GM19023 (cell line): ENCODE measurements at regions not wholly inside any gene's neighbourhood (a gene's known extent, or its start where the extent isn't known, plus 50 kb on each side); places are given as distances from the start of the nearest gene placed in this dataset.
"Not testable (repeated sequence)": the region's sequence is repeated elsewhere in the genome, so short reads cannot be mapped to it uniquely, and the experiment has no call there.

ENCODE experiments used
- ATAC-seq: cut with Tn5 transposase; IDR thresholded peaks from one replicate; pipeline ENCODE4 v1.9.1; 2021; ENCODE audit warnings: mild to moderate bottlenecking, moderate library complexity; ENCODE audit not compliant: unreplicated experiment

- ATAC-seq: no peak
Observed at GRCh38 chr5:92380069-92380770, 997.1 kb upstream of the ARRDC3 start.

DNA sequence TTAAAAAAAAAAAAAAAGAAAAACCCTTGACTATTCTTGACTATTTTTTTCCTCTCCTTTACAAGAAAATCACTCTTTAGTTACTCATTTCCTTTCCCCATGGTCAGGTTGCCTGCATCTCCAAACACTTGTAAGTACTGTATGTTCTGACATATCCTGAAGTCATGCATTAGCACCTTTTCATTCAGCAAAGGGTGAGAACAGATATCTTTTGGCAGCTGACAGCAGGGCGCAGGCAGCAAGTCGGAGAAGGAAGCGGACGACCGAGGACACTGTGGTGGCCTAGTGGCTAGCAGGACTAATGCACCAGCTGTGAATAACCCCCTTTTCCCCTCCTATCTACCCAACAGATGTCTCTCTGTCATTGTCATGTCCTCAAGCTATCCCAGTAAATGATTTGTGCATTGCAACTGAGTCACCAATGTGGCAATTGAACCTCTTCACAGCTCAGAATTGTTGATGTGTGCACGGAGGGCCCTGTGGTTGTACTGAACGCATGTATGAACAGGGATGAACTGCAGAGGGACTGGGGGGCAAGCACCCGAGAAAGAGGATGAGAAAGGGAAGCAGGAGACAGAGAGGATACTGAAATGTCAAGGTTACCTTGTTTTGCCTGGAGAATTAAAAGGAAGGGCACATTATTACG is 996.0 kb upstream of the ARRDC3 start:
- no peak for ATAC-seq

GRCh38 chr5:92374859-92375258 is 991.7 kb upstream of the ARRDC3 start:
- ATAC-seq: no peak

DNA sequence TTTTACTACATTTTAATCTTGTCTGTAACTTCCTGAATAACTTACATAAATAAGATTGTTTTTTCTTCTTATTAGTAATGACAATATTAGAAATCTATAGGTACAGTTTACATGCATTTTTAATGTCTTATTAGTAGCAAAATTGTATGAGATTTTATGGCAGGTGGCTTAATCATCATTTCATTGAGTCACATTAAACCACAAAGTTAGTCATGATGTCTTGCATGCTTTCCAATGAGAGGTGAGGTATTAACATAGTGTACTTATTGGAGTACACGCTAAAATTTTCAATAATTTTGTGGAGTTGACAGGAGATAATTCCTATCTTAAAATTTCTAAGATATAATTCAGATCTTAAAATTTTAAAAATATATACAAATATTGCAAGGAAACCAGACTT is 989.6 kb upstream of the ARRDC3 start:
- ATAC-seq: no peak

DNA sequence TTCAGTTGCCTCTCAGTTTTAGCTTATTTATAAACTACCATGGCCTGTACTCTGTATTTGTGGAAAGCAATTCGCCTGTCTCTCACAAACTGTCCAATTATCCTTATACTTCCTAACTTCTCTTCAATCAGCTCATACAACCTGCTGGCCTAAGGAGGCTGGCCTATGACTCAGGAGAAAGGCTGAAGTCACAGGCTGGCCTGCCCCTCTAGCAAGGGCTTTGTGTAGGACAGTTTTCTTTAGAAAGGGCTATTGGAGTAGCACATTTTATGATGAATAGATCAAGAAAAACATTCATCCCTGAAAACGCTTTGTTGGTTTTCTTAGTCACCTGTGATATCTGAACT is 988.7 kb upstream of the ARRDC3 start:
- ATAC-seq: no peak

GRCh38 chr5:92371171-92371888 is 988.2 kb upstream of the ARRDC3 start:
- ATAC-seq: no peak

GRCh38 chr5:92370032-92370431 is 986.9 kb upstream of the ARRDC3 start:
- no peak for ATAC-seq

GRCh38 chr5:92369587-92369986 is 986.5 kb upstream of the ARRDC3 start:
- no peak for ATAC-seq

DNA sequence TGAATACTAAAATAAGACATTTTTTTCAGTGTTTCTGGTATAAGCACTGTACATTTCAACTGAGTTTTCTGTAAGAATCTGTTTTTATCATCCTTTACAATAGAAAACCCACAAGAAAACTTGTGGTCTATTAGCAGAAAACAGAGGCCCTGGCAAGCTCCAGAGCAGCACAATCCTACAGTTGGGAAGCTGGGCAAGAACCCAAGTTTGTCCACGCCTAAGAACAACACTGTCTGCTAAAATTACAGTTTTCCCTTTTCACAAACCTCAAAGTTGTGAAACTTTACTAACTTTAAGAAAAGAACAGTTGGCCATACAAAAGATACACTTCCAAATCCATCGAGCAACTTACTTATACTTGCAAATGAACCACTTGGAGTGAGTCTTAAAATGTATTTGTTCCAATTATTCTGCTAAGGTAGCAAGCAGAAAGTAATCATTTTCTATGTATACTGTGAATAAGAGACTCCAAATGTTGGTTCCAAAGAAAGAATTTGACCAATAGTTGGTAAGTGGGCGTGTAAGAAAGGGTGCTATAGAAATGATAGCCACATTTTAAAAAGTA is 982.0 kb upstream of the ARRDC3 start:
- no peak for ATAC-seq

DNA sequence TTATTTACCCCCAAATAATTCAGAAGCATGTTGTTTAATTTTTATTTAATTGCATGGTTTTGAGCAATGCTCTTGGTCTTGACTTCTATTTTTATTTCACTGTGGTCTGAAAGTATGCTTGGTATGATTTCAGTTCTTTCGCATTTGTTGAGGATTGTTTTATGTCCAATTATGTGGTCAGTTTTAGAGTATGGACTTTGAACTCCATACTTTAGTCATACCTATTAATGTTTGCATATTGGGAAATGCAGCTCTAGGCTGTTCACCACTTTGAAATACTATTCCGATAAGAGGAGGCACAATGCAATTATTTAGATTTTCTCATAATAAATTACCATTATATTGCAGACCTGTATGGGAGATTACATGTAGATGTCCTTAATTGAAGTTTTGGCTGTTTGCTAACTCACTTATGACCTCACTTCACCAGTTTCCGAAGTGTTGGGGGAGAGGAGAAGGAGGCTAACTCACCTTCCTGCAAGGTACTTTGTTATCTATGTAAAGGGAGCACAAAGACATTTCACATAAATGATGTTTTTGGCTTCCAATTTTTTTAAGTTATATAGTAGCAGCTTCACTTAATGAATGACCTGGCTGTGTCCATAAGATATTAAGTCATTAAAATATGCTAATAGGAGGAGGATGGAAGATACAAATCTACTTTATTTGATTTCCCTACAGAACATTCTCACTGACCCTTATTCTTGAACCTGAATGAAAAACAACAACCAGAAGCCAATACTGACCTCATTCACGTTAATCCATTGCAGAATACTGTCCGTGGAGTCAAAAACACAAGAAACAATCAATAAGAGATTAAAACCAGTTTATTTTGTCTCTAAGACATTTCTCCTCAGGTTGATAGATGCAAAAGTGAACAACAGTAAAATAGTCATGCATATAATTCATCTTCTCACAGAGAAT is 970.3 kb upstream of the ARRDC3 start:
- ATAC-seq: no peak

GRCh38 chr5:92337772-92338234 is 954.7 kb upstream of the ARRDC3 start:
- ATAC-seq: no peak

DNA sequence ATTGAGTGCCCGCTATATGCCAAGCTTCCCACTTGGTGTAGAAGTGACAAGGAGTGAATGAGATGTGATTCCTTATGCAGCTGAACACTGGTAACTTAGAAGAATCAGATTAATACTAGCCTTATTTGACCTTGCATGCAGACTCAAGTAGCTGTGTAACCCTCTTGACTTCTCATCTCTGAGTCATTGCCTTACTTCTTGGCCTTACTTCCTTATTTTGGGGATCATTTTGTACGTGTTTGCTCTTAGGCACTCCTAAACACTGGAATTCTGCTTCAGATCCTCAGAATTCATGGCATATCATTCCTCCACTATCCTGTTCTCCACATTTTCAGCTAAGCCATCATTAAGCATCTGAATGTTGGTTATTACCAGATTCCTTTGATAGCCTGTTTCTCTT is 948.9 kb upstream of the ARRDC3 start:
- ATAC-seq: no peak

GRCh38 chr5:92330365-92330764 is 947.2 kb upstream of the ARRDC3 start:
- ATAC-seq: no peak

DNA sequence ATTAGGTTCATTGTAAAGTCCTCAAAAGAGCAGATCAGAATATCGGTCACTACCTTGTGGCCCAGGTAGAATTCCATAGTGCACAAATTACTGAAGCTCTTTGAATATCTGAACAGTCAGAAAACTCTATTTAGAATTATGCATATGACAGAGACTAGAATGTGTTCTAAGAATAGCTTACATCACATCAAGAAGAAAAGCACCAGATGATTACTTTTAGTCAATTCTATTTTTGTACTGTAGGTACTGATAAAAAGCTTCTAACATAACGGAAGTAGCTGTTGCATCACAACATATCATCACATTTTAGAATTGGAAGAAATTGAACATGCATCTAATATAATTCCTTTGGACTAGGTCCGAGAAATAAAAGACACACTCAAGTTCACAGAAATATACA is 946.6 kb upstream of the ARRDC3 start:
- ATAC-seq: no peak

GRCh38 chr5:92328584-92329259 is 945.6 kb upstream of the ARRDC3 start:
- no peak for ATAC-seq

DNA sequence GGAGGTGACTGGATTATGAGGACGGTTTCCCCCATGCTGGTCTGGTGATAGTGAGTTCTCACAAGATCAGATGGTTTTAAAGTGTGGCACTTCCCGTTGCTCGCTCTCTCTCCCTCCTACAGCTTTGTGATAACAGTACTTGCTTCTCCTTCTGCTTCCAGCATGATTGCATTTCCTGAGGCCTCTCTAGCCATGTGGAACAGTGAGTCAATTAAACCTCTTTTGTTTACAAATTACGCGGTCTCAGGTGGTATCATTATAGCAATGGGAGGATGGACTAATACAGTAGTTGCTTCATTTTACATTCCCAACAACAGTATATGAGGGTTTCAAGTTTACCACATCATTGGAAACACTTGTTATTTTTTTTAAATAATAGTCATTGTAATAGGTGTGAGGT is 937.3 kb upstream of the ARRDC3 start:
- ATAC-seq: no peak

DNA sequence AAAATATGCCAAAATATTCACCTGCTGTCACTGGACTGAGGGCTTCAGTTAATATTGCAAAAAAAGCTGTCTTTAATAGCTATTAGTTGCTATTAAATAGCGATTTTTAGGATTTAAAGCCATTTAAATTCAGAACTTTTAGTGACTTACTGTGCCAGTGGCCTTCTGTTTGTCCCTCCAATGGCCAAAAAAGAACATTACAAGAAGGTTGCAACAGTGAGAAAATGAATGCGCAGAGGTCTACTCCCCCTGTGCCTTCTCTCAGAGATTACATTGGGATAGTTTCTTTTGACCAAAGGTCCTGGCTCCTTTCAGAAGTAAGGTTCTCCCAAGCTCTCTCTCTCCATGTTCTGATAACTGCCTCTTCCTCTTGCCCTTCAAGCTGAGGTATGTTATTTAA is 930.3 kb upstream of the ARRDC3 start:
- ATAC-seq: no peak

DNA sequence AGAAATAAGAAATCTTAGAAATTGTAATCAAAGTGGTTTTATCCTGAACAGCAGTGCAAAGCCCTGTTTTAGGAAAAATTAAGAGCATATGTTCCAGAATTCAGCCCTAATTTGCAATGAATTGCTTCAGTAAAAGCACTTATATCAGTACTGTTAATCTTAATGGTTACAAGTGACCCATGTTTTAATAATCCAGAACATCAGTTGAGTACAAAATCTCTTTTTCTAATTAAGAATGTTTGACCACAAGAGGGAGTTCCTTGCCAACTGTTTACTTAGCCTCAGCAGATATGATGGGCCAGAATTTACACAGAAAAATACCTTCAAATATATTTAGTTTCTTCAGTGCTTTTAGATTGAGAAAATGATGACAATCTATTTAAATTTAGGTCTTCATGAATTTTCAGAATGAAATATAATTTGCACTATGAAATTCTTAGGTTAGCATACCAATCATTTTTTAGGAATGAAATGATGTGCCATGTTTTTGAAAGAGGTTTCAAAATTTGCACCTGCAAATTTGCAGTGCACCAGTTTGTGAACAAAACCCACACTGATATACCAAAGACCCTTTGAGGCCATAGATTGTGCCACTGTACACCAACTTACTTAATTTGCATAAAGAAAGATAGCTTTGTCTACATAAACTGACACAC is 926.3 kb upstream of the ARRDC3 start:
- ATAC-seq: no peak

- ATAC-seq: no peak
Observed at GRCh38 chr5:92308679-92309078, 925.6 kb upstream of the ARRDC3 start.

DNA sequence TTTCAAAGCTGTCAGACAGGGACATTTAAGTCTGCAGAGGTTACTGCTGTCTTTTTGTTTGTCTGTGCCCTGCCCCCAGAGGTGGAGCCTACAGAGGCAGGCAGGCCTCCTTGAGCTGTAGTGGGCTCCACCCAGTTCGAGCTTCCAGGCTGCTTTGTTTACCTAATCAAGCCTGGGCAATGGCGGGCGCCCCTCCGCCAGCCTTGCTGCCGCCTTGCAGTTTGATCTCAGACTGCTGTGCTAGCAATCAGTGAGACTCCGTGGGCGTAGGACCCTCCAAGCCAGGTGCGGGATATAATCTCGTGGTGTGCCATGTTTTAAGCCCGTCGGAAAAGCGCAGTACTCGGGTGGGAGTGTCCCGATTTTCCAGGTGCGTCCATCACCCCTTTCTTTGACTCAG is 919.2 kb upstream of the ARRDC3 start:
- not testable (repeated sequence) for ATAC-seq
